ENCODE measurements at regions not wholly inside any gene's neighbourhood (a gene's known extent, or its start where the extent isn't known, plus 50 kb on each side); places are given as distances from the start of the nearest gene placed in this dataset.

DNA sequence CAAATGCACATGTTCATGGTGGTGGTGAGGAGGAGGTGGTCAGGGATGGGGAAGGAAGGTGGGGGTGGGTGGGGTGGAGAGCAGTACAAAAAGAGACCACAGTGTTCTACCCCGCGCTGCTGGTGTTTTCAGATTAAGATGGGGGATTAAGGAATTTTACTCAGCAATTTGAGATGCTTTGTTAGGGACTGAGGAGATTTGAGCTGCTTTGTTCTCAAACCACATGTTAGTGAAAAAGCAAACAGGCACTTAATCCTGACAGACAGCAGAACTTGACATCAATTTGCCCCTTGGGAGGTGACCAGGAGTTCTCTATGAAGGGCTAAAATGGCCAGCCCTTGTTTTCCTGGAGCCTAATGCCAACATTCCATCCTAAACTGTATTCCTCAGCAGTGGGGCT is 244.5 kb downstream of the MEIS1 start:
- Mint-ChIP-seq H3K4me3 (no peak overlapping the region), H3K4me1 (ENCODE audit: low read depth) (no peaks in the 10 kb centered on the region), H3K27ac (no peak overlapping the region), H3K9me3 (no peaks in the 10 kb centered on the region), H3K27me3 (no peaks in the 10 kb centered on the region), H3K36me3 (ENCODE audit: low read depth) (no peaks in the 10 kb centered on the region)
- intact Hi-C loops (cut with micrococcal nuclease), result no loop called here

DNA sequence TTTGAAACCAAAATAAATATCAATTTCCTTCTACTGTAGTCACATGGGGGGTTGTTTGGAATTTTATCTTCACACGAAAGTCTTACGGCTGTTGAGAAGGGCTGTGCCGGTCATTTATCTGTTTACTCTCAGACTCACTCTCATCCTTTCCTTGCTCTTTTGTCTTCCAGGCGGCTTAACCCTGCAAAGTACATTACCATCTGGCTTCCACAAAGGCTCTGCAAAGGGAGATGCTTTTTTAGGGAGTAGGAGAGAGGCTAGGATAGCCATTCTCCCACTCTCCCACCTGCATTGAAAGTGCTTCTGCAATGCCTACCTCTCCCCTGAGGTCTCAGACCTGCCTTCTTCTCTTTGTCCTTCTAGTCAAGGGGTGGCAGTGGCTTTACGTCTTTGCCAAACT is 247.6 kb downstream of the MEIS1 start:
- Mint-ChIP-seq H3K36me3 (ENCODE audit: low read depth) (no peaks in the 10 kb centered on the region), H3K27ac (no peak overlapping the region), H3K4me3 (no peak overlapping the region), H3K9me3 (no peaks in the 10 kb centered on the region), H3K4me1 (ENCODE audit: low read depth) (no peaks in the 10 kb centered on the region), H3K27me3 (no peaks in the 10 kb centered on the region)
- intact Hi-C loops (cut with micrococcal nuclease), result no loop called here

DNA sequence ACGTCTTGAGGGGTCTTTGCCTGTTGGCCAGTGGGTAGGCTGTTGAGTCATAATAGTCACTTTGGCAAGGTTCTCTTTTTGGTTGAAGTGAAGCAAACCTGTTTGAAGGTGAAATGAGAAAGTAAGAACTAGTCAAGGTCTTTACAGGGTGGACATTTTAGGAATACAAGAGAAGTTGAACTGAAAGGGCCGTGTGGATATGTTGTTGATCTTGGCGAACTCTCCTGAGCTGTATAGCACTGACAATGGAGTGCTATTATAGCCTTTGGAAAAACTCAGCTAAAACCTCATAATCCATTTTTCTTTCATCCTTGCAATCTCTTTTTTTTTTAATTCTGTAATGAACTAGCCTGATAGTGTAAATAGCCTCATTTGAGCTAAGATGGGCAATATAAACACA is 248.1 kb downstream of the MEIS1 start:
- Mint-ChIP-seq H3K4me1 (ENCODE audit: low read depth) (no peaks in the 10 kb centered on the region), H3K4me3 (no peak overlapping the region), H3K27ac (no peak overlapping the region)

DNA sequence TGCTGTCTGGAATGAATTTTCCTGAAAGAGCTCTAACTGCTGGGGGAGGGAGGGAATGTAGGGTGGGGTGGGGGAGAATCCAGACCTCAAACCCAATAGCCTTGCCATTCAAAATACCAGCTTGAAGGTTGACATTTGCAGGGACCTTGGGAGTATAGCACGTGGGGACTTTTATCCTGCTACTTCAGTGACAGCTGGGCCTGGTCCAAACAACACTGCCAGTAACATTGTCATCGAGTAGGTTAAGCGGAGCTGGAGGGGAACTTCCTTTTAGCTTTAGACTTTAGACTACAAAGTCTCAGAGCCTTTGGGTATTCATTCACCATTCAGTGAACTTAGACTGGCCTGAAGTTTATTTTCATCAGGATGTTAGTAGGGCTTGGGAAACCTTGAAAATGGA is 248.7 kb downstream of the MEIS1 start:
- no peak overlapping the region for H3K27ac Mint-ChIP-seq
- H3K36me3 Mint-ChIP-seq (ENCODE audit: low read depth), result no peaks in the 10 kb centered on the region
- H3K27me3 Mint-ChIP-seq, result no peaks in the 10 kb centered on the region

More for the DNA sequence above, 248.1 kb downstream of the MEIS1 start:
- no peaks in the 10 kb centered on the region for H3K9me3 Mint-ChIP-seq
- H3K36me3 Mint-ChIP-seq (ENCODE audit: low read depth), result no peaks in the 10 kb centered on the region
- intact Hi-C loops (cut with micrococcal nuclease), result no loop called here
- H3K27me3 Mint-ChIP-seq, result no peaks in the 10 kb centered on the region

DNA sequence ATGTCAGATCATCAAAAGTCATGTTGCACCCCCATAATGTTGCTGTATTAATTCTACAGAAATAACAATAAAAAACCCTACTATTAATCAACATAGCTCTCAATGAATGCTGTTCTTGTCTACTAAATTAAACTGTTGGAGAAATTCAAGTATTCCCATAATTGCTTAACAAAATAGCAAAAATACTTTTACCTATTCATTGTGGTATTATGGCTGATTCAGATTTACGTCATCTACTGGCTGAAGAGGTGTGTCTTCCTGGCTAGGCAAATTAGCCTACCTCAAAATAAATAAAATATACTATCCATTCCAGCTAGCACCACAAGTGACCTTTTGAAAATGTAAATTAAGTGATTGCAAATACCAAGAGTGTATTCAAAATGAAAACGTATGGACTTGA is 249.4 kb downstream of the MEIS1 start:
- intact Hi-C loops (cut with micrococcal nuclease), result no loop called here
- no peak overlapping the region for H3K4me3 Mint-ChIP-seq
- no peaks in the 10 kb centered on the region for H3K36me3 Mint-ChIP-seq (ENCODE audit: low read depth)

More for the DNA sequence above, 248.7 kb downstream of the MEIS1 start:
- no peak overlapping the region for H3K4me3 Mint-ChIP-seq
- H3K4me1 Mint-ChIP-seq (ENCODE audit: low read depth), result no peaks in the 10 kb centered on the region
- intact Hi-C loops (cut with micrococcal nuclease), result no loop called here
- no peaks in the 10 kb centered on the region for H3K9me3 Mint-ChIP-seq

DNA sequence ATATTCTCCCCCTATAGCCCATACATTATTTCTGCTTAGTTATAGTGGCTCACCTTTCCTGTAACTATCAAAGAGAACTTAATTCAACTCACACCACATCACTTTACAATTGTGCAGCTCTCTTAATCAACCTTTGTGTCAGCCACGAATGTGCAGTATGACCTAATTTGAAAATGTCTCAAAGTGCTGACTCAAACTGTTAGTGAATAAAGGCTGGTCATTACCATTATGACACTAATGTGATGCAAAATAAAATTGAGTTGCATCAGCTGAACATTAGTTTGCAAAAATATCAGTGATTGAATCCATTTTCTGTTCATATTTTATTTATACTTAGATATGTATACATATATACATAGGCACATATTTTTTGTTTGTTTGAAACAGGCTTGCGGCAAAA is 251.8 kb downstream of the MEIS1 start:
- intact Hi-C loops (cut with micrococcal nuclease), result no loop called here
- H3K9me3 Mint-ChIP-seq, result no peaks in the 10 kb centered on the region
- no peak overlapping the region for H3K4me3 Mint-ChIP-seq
- H3K36me3 Mint-ChIP-seq (ENCODE audit: low read depth), result no peaks in the 10 kb centered on the region
- H3K4me1 Mint-ChIP-seq (ENCODE audit: low read depth), result no peaks in the 10 kb centered on the region
- no peak overlapping the region for H3K27ac Mint-ChIP-seq
- H3K27me3 Mint-ChIP-seq, result no peaks in the 10 kb centered on the region

More for the DNA sequence above, 249.4 kb downstream of the MEIS1 start:
- no peaks in the 10 kb centered on the region for H3K27me3 Mint-ChIP-seq
- no peak overlapping the region for H3K27ac Mint-ChIP-seq
- H3K9me3 Mint-ChIP-seq, result no peaks in the 10 kb centered on the region
- no peaks in the 10 kb centered on the region for H3K4me1 Mint-ChIP-seq (ENCODE audit: low read depth)

DNA sequence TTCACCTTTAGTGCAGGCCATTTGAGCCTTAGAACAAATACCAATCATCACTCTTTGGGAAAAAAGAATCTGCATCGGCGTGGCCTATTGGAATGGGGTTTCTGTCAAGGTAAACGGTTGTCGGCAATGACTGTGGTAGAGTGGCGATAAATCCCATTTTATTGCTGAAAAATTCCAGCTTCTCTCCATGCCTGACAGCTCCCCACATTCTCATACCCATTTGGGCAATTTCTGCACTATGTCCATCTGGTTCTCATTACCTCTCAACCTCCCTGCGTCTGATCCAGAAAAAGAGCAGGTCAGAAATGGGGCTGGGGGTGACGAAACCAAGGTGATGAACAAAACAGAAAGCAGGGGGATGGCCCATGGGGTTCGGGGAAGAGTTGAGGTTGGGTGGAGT is 254.0 kb downstream of the MEIS1 start:
- Mint-ChIP-seq H3K4me1 (ENCODE audit: low read depth) (no peaks in the 10 kb centered on the region), H3K36me3 (ENCODE audit: low read depth) (no peaks in the 10 kb centered on the region), H3K4me3 (no peak overlapping the region), H3K27me3 (no peaks in the 10 kb centered on the region), H3K27ac (no peak overlapping the region), H3K9me3 (no peaks in the 10 kb centered on the region)
- intact Hi-C loops (cut with micrococcal nuclease), result no loop called here

DNA sequence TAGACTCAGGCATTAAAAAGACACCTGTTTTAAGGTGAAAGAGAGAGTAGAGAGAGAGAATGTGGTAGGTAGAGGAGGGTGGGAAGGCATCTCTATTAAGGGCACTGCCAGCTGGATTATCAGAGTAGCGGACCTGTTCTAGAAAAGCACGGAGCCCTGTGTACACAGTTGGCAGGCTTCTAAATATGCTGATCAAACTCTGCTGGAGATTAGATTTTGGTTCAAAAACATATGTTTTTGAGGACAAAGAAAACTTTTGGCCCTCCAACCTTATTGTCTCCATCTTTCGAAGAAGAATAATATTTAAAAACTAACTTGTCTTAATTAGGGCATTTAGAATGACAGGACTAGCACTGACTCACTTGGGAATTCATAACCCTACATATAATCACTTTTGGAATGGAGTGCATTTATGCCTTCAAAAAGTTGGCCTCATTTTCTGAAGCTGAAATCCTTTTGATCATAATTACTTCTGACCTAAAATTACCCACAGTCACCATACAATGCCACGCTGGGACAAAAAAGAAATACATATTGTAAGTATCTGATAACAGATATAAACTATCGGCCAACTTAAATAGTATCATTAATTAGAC is 254.6 kb downstream of the MEIS1 start:
- Mint-ChIP-seq H3K9me3 (no peaks in the 10 kb centered on the region), H3K36me3 (ENCODE audit: low read depth) (no peaks in the 10 kb centered on the region), H3K4me1 (ENCODE audit: low read depth) (no peaks in the 10 kb centered on the region), H3K4me3 (no peak overlapping the region), H3K27ac (no peak overlapping the region), H3K27me3 (no peaks in the 10 kb centered on the region)
- intact Hi-C loops (cut with micrococcal nuclease), result no loop called here

DNA sequence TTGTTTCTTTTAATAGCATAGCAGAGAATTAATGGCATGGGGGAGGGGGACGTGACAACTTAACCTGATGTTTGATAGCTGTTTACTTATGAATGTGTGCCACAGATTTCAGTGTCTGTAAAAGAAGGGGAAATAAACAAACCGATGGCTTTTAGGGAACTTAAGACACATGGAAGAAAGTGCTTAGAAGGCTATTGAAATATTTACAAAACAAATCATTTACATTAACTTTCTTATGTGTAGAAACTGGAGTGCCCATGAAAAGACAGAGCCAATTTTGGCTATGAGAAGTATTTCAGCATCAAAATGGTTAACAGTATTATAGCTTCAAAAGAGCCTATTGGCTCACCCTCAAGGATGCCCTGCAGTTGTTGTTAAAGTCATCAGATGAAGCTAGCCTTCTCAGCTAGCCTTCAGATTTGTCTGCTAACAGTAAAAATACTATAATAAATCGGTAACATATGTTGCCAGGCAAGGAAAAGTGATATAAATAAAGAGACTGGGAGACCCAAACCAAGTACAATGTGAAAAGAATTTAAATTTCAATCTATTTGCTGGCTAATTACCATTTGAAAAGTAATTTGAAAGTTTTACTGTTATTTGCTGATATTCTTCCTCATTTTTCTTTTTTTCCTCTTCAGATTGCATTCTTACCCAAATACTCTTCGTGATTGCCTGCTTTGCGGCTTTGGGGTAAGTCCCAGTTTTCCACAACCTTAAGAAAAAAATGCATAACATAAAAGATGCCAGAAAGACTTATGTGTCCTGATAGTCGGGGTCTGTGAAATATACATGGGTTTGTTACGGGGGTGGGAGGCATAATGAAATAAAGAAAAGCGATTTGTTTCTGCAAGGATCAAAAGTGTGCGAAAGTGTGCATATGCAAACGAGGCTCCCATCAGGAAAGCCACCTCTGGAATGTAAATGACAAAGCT is 256.4 kb downstream of the MEIS1 start:
- H3K36me3 Mint-ChIP-seq (ENCODE audit: low read depth), result no peaks in the 10 kb centered on the region
- H3K9me3 Mint-ChIP-seq, result no peaks in the 10 kb centered on the region
- intact Hi-C loops (cut with micrococcal nuclease), result no loop called here

DNA sequence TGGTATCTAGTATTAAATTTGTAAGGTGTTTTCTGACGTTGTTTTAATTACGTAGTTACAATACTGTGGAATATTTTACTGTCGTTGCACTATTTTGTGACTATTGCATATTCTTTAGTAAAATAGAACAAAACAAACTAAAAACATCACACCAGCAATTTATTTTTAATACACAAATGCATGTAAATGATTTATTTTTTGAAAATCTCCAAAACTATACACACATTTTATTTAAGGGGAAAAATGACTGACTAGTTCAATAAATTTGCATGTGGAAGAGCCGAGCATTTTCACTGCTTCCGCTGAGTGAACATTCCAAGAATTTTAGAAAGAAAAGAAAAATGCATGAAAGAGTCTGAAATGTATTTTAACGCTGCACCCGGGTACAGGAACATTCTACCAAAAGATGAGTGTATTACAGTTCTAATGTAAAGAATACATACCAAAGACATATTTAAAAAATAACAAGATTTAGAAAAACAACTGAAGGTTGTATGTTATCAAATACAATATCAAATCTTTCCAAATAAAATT is 257.7 kb downstream of the MEIS1 start:
- intact Hi-C loops (cut with micrococcal nuclease), result no loop called here
- no peak overlapping the region for H3K27ac Mint-ChIP-seq
- no peaks in the 10 kb centered on the region for H3K4me1 Mint-ChIP-seq (ENCODE audit: low read depth)
- H3K4me3 Mint-ChIP-seq, result no peak overlapping the region
- no peaks in the 10 kb centered on the region for H3K27me3 Mint-ChIP-seq
- H3K9me3 Mint-ChIP-seq, result no peaks in the 10 kb centered on the region
- H3K36me3 Mint-ChIP-seq (ENCODE audit: low read depth), result no peaks in the 10 kb centered on the region

More for the DNA sequence above, 256.4 kb downstream of the MEIS1 start:
- Mint-ChIP-seq H3K27ac (no peak overlapping the region), H3K27me3 (no peaks in the 10 kb centered on the region), H3K4me1 (ENCODE audit: low read depth) (no peaks in the 10 kb centered on the region), H3K4me3 (no peak overlapping the region)

DNA sequence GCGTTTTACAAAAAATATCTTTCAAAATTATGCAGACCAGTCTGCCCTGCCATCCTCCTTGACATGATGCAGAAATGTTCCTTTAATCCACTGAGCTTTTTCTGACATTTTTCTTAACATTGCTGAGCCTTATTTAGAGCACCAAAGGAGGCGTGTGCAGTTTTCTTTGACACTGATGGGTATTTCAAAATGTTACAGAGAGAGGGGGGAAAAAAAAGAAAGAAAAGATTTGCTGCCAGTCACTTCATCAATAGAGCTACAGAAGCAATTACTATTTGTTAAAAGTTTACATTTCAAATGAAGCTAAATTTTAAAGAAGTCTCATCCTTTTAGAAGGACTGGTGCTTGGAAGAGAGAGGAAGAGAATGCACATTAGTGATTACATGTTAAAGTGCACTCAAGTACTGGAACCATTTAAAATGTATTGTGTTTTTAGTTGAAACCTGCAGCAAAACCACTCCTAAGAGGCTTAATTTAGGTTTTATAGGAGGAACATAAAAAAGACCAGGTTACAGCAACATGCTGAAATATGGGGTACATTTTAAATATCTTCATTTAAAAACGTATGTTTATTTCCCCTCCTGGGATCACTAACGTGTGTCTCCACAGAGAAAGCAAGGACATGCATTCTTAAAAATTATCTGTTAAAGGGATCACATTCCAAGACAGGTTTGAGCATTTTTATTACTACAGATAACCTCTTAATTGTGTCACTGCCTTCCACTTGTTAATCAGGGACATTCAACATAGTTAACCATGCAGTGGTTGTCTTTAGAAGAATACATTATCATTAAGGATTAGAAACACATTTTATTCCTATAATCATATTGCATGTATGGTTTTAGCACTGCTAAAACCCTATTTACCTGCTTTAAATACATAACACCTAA is 258.4 kb downstream of the MEIS1 start:
- H3K36me3 Mint-ChIP-seq (ENCODE audit: low read depth), result no peaks in the 10 kb centered on the region
- no peaks in the 10 kb centered on the region for H3K4me1 Mint-ChIP-seq (ENCODE audit: low read depth)
- no peaks in the 10 kb centered on the region for H3K27me3 Mint-ChIP-seq
- no peak overlapping the region for H3K4me3 Mint-ChIP-seq
- intact Hi-C loops (cut with micrococcal nuclease), result no loop called here
- no peak overlapping the region for H3K27ac Mint-ChIP-seq
- no peaks in the 10 kb centered on the region for H3K9me3 Mint-ChIP-seq

DNA sequence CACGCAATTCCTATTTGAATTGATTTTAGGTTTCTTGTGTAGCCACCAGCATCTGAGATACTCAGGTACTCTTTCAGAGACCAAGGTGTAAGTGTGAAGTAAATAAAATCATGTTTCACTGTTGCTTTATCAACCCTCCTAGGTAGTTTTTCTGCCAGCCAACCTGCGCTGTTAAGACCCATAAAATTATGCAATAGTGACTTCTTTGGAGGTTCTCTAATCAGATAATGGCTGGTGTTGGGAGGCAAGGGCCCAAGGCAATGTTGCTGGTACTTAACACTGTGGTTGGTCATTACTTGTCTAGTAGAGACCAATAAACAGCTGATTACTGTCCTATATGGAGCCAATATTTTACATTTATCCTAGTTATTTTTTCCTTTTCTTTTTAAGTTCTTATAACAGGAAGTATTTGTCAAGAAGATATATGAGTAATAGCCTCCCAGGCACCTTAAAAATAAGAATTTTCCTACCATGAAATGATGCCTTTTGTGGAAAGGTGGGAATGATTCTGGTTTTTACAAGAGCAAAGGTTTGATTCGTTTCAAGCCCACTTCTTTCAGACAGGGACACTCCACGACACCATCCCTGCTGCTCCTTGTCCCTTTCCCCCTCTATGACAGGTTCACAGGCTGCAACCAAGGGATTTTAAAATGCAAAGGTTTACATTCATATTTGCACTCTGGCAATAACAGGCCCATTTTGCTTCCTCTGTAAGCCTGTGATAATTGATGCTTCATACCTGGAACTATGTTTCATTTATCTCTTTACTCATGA is 259.3 kb downstream of the MEIS1 start:
- Mint-ChIP-seq H3K4me3 (no peak overlapping the region), H3K4me1 (ENCODE audit: low read depth) (no peaks in the 10 kb centered on the region), H3K27me3 (no peaks in the 10 kb centered on the region), H3K27ac (no peak overlapping the region), H3K9me3 (no peaks in the 10 kb centered on the region), H3K36me3 (ENCODE audit: low read depth) (no peaks in the 10 kb centered on the region)
- intact Hi-C loops (cut with micrococcal nuclease), result no loop called here

DNA sequence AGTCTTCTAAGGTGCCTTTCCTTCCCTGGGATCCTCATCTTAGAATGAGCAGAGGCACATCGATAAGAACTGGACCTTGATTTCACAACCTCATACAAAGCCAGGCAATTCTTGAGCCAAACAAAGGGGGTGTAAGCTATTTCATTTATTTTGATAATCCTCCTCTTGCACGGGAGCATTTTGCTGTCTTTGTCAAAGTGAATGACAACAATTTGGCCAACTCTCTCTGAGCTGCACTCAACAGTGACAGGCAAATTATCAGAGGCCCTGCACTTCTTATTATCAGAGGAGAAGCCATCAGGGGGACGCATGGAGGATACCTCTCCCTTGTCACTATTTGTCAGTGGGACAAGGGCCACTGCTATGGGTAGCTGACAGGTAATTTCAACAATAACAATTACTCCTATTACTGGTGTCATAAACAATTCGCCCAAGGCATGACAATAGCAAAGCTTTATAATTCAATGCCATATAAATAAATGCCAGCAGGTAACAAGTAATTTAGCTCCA is 260.4 kb downstream of the MEIS1 start:
- no peaks in the 10 kb centered on the region for H3K9me3 Mint-ChIP-seq
- no peaks in the 10 kb centered on the region for H3K27me3 Mint-ChIP-seq
- H3K36me3 Mint-ChIP-seq (ENCODE audit: low read depth), result no peaks in the 10 kb centered on the region
- intact Hi-C loops (cut with micrococcal nuclease), result no loop called here
- H3K27ac Mint-ChIP-seq, result no peak overlapping the region
- H3K4me3 Mint-ChIP-seq, result no peak overlapping the region
- H3K4me1 Mint-ChIP-seq (ENCODE audit: low read depth), result no peaks in the 10 kb centered on the region

All from dendritic cell treated with granulocyte-macrophage colony-stimulating factor and Interleukin-4, amounts not matched to agents 40 ng/mL and 50 ng/mL, for 4 days (primary cell).